MCF 10A (cell line): ENCODE measurements at regions not wholly inside any gene's neighbourhood (a gene's known extent, or its start where the extent isn't known, plus 50 kb on each side); places are given as distances from the start of the nearest gene placed in this dataset.

Experiments used
- BruUV-seq: library from RNA; stranded (reverse); fragments of 400-500 nt; replicated peaks from 2 replicates; lab custom pipeline; 2021; lab: Mats Ljungman, UMichigan
- CTCF ChIA-PET: fragments of 300-600 bp; sonication (Branson Sonifier 250); formaldehyde crosslinking; extraction: SDS; loops from one replicate; lab custom pipeline; 2021; ENCODE audit warnings: antibody characterized with exemption, inconsistent platforms; lab: Yijun Ruan, JAX
- POLR2A ChIA-PET: fragments of 300-600, 350-650 bp; sonication (Branson Sonifier 250); formaldehyde crosslinking; extraction: SDS; loops from one replicate; lab custom pipeline; 2020; ENCODE audit warnings: antibody characterized with exemption, inconsistent platforms; lab: Yijun Ruan, JAX
- DNase-seq: peaks from one replicate; pipeline ENCODE4 v3.0.0-alpha.2; 2018; ENCODE audit not compliant: unreplicated experiment
- H3K27ac Mint-ChIP-seq: one replicate; pipeline ENCODE4 v1.8.0; 2022; ENCODE audit warnings: mild to moderate bottlenecking, low read depth, mixed read lengths; ENCODE audit not compliant: unreplicated experiment
- H3K27me3 Mint-ChIP-seq: one replicate; pipeline ENCODE4 v1.8.0; 2022; ENCODE audit warnings: mixed read lengths; ENCODE audit not compliant: insufficient read depth, unreplicated experiment
- H3K36me3 Mint-ChIP-seq: one replicate; pipeline ENCODE4 v1.8.0; 2022; ENCODE audit warnings: mild to moderate bottlenecking, moderate library complexity, mixed read lengths; ENCODE audit not compliant: insufficient read depth, unreplicated experiment
- H3K4me1 Mint-ChIP-seq: one replicate; pipeline ENCODE4 v1.8.0; 2022; ENCODE audit warnings: mixed read lengths; ENCODE audit not compliant: insufficient read depth, unreplicated experiment
- H3K4me3 Mint-ChIP-seq: one replicate; pipeline ENCODE4 v1.8.0; 2022; ENCODE audit warnings: mild to moderate bottlenecking, moderate library complexity, mixed read lengths; ENCODE audit not compliant: unreplicated experiment
- H3K9me3 Mint-ChIP-seq: one replicate; pipeline ENCODE4 v1.8.0; 2022; ENCODE audit warnings: mixed read lengths; ENCODE audit not compliant: unreplicated experiment
- CTCF ChIP-seq: fragments of 200-600 bp; IDR thresholded peaks from one replicate; pipeline ENCODE4 v1.8.0; 2022; ENCODE audit warnings: antibody characterized with exemption, mild to moderate bottlenecking; ENCODE audit not compliant: unreplicated experiment
- intact Hi-C: fragments of 100-400 bp; cut with micrococcal nuclease; formaldehyde crosslinking; loops from 2 replicates; pipeline ENCODE4 v1.14.1; 2022

- H3K4me3 Mint-ChIP-seq, result no peak overlapping the region
- CTCF ChIA-PET, result interaction anchor here (0.7 kb wide), 2 partner anchors 62 to 339 kb away, joined by 3 read pairs; no protein-coding TSS in a partner anchor
- POLR2A ChIA-PET, result no interaction called here
- DNase-seq, result no peak
- H3K36me3 Mint-ChIP-seq, result no peaks in the 10 kb centered on the region
- no TSS peak for BruUV-seq
- H3K27me3 Mint-ChIP-seq, result no peaks in the 10 kb centered on the region
- no peaks in the 10 kb centered on the region for H3K4me1 Mint-ChIP-seq
- no peaks in the 10 kb centered on the region for H3K9me3 Mint-ChIP-seq
- TF ChIP-seq CTCF, result no peak
- intact Hi-C loops, result no loop called here
- H3K27ac Mint-ChIP-seq, result no peak overlapping the region
Observed at GRCh38 chr13:103903790-103904189, 837.6 kb upstream of the SLC10A2 start.

GRCh38 chr13:103898481-103898880 is 832.3 kb upstream of the SLC10A2 start:
- CTCF ChIA-PET, result no interaction called here

GRCh38 chr13:103895835-103896531 is 829.8 kb upstream of the SLC10A2 start:
- no peak for DNase-seq
- Mint-ChIP-seq H3K27ac (no peak overlapping the region), H3K27me3 (no peaks in the 10 kb centered on the region), H3K9me3 (no peaks in the 10 kb centered on the region), H3K36me3 (no peaks in the 10 kb centered on the region), H3K4me1 (no peaks in the 10 kb centered on the region), H3K4me3 (no peak overlapping the region)
- POLR2A ChIA-PET, result no interaction called here
- CTCF ChIA-PET, result no interaction called here
- intact Hi-C loops, result no loop called here
- TF ChIP-seq CTCF, result no peak
- no TSS peak for BruUV-seq

More at GRCh38 chr13:103898481-103898880, 832.3 kb upstream of the SLC10A2 start:
- H3K4me1 Mint-ChIP-seq, result no peaks in the 10 kb centered on the region
- no TSS peak for BruUV-seq
- POLR2A ChIA-PET, result no interaction called here
- no peak for DNase-seq
- H3K27me3 Mint-ChIP-seq, result no peaks in the 10 kb centered on the region
- H3K36me3 Mint-ChIP-seq, result no peaks in the 10 kb centered on the region
- intact Hi-C loops, result no loop called here
- H3K4me3 Mint-ChIP-seq, result no peak overlapping the region
- no peaks in the 10 kb centered on the region for H3K9me3 Mint-ChIP-seq
- H3K27ac Mint-ChIP-seq, result no peak overlapping the region
- no peak for TF ChIP-seq CTCF

GRCh38 chr13:103894626-103895025 is 828.4 kb upstream of the SLC10A2 start:
- H3K27me3 Mint-ChIP-seq, result no peaks in the 10 kb centered on the region
- H3K4me3 Mint-ChIP-seq, result no peak overlapping the region
- intact Hi-C loops, result no loop called here
- ChIA-PET CTCF (no interaction called here), POLR2A (no interaction called here)
- DNase-seq, result no peak
- no TSS peak for BruUV-seq
- no peak overlapping the region for H3K27ac Mint-ChIP-seq
- H3K4me1 Mint-ChIP-seq, result no peaks in the 10 kb centered on the region
- no peak for TF ChIP-seq CTCF
- H3K9me3 Mint-ChIP-seq, result no peaks in the 10 kb centered on the region
- no peaks in the 10 kb centered on the region for H3K36me3 Mint-ChIP-seq
